ENCODE measurements at regions not wholly inside any gene's neighbourhood (a gene's known extent, or its start where the extent isn't known, plus 50 kb on each side); places are given as distances from the start of the nearest gene placed in this dataset.

DNA sequence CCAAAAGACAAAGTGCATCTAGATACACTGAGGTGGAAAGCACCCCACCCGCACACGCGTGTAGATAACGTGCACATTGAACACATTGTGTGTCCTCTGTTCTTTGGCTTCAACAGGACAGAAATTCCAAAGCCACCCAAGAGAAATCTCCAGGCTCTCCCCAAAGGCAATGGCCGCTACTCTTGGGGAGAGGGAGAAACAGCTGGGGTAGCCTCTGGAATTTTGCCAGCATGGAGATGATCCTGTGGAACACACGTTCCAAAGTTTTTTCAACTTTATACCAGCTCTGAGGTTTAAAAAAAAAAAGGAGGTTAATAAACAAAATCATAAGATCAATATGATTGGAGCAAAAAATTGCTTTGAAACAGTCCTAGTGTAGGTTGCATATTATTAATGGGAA, 63.0 kb upstream of the CD82 start:
- H3K27me3 Mint-ChIP-seq: peaks cover 8% of the 10 kb centered on the region
- TF ChIP-seq EZH2 (IDR thresholded peaks at IDR 0.05; ENCODE audit: borderline replicate concordance, insufficient read depth, low read depth, low read length, poor library complexity, severe bottlenecking): no peak
- TF ChIP-seq, protein P1, sequence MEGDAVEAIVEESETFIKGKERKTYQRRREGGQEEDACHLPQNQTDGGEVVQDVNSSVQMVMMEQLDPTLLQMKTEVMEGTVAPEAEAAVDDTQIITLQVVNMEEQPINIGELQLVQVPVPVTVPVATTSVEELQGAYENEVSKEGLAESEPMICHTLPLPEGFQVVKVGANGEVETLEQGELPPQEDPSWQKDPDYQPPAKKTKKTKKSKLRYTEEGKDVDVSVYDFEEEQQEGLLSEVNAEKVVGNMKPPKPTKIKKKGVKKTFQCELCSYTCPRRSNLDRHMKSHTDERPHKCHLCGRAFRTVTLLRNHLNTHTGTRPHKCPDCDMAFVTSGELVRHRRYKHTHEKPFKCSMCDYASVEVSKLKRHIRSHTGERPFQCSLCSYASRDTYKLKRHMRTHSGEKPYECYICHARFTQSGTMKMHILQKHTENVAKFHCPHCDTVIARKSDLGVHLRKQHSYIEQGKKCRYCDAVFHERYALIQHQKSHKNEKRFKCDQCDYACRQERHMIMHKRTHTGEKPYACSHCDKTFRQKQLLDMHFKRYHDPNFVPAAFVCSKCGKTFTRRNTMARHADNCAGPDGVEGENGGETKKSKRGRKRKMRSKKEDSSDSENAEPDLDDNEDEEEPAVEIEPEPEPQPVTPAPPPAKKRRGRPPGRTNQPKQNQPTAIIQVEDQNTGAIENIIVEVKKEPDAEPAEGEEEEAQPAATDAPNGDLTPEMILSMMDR (IDR thresholded peaks at IDR 0.05): no peak
- ChIA-PET CTCF (interaction anchor here (1.2 to 1.6 kb wide), 2 partner anchors 10 to 21 kb away, joined by 3 to 5 read pairs; no protein-coding TSS in a partner anchor), POLR2A (no interaction called here)
- Histone ChIP-seq H3K27ac (ENCODE audit: low read length in 2 of 2) (no peak overlapping the region), H3K4me2 (replicated peaks; ENCODE audit: low read depth, low read length, poor library complexity, severe bottlenecking) (no peak overlapping the region), H3K4me1 (ENCODE audit: control insufficient read depth in 2 of 2, insufficient read depth in 2 of 2, low read length in 2 of 2) (no peaks in the 10 kb centered on the region), H3K4me3 (ENCODE audit: control extremely low read depth in 1 of 5, extremely low read depth in 1 of 5, insufficient read depth in 1 of 5, low read depth in 2 of 5, low read length in 4 of 5) (no peak overlapping the region), H3K9me3 (ENCODE audit: control extremely low read depth in 1 of 3, control insufficient read depth in 2 of 3, insufficient read depth in 1 of 3, low read length in 2 of 3) (peaks cover 0 to 14% (median 0%) of the 10 kb centered on the region in 3 donors), H3K27me3 (replicated peaks in 1 of 4; ENCODE audit: control extremely low read depth in 1 of 4, control insufficient read depth in 3 of 4, insufficient read depth in 4 of 4, low read length in 3 of 4) (peaks cover 0 to 5% (median 2%) of the 10 kb centered on the region in 4 experiments), H4K20me1 (ENCODE audit: control insufficient read depth, insufficient read depth, low read length, poor library complexity, severe bottlenecking) (no peaks in the 10 kb centered on the region), H2AFZ (ENCODE audit: insufficient read depth, low read depth, low read length, poor library complexity, severe bottlenecking) (no peak overlapping the region), H3K36me3 (replicated peaks in 1 of 2; ENCODE audit: control extremely low read depth in 1 of 2, control insufficient read depth in 1 of 2, extremely low read depth in 1 of 2, insufficient read depth in 2 of 2, low read length in 1 of 2) (no peaks in the 10 kb centered on the region), H3K79me2 (ENCODE audit: control insufficient read depth, insufficient read depth, low read length) (no peaks in the 10 kb centered on the region), H3K9ac (ENCODE audit: low read length) (no peak overlapping the region)
- ATAC-seq (ENCODE audit: low read depth) (no peak), DNase-seq (no peak)
- no peaks in the 10 kb centered on the region for H3K4me1 Mint-ChIP-seq
- H3K9me3 Mint-ChIP-seq (ENCODE audit: insufficient read depth): no peaks in the 10 kb centered on the region
- WGBS (ENCODE audit: insufficient coverage): 93% methylated on average over 3 of the region's 6 CpGs
- H3K27ac Mint-ChIP-seq: no peak overlapping the region
- H3K4me3 Mint-ChIP-seq: no peak overlapping the region
- intact Hi-C loops (cut with micrococcal nuclease): no loop called here

DNA sequence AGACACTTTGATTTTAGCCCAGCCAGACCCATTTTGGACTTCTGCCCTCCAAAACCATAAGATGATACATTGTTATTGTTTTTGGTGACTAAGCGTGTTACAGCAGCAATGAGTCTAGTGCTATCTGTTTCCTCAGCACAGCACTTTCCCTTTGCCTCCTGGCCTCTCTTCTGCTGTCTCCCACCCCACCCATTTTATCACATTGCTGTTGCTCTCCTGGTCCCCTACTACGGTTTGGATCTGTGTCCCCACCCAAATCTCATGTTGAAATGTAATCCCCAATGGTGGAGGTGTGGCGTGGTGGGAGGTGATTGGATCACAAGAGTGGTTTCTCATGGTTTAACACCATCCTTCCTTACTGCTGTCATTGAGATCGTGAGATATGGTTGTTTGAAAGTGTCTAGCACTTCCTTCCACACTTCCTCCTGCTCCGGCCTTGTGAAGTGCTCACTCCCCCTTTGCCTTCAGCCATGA, 59.8 kb upstream of the CD82 start:
- H3K4me2 ChIP-seq (replicated peaks; ENCODE audit: low read depth, low read length, poor library complexity, severe bottlenecking): no peak overlapping the region
- no peaks in the 10 kb centered on the region for H3K4me1 ChIP-seq (ENCODE audit: control insufficient read depth in 2 of 2, insufficient read depth in 2 of 2, low read length in 2 of 2)
- Mint-ChIP-seq H3K27ac (no peak overlapping the region), H3K4me3 (no peak overlapping the region), H3K4me1 (no peaks in the 10 kb centered on the region), H3K27me3 (peaks cover 18% of the 10 kb centered on the region), H3K9me3 (ENCODE audit: insufficient read depth) (no peaks in the 10 kb centered on the region)
- TF ChIP-seq EZH2 (IDR thresholded peaks at IDR 0.05; ENCODE audit: borderline replicate concordance, insufficient read depth, low read depth, low read length, poor library complexity, severe bottlenecking): no peak
- TF ChIP-seq, protein P1 (IDR thresholded peaks at IDR 0.05): no peak
- no peak overlapping the region for H3K9ac ChIP-seq (ENCODE audit: low read length)
- H3K4me3 ChIP-seq (ENCODE audit: control extremely low read depth in 1 of 5, extremely low read depth in 1 of 5, insufficient read depth in 1 of 5, low read depth in 2 of 5, low read length in 4 of 5): no peak overlapping the region
- no peaks in the 10 kb centered on the region for H4K20me1 ChIP-seq (ENCODE audit: control insufficient read depth, insufficient read depth, low read length, poor library complexity, severe bottlenecking)
- peaks cover 0 to 14% (median 0%) of the 10 kb centered on the region in 3 donors for H3K9me3 ChIP-seq (ENCODE audit: control extremely low read depth in 1 of 3, control insufficient read depth in 2 of 3, insufficient read depth in 1 of 3, low read length in 2 of 3)
- no peak overlapping the region for H2AFZ ChIP-seq (ENCODE audit: insufficient read depth, low read depth, low read length, poor library complexity, severe bottlenecking)
- no peaks in the 10 kb centered on the region for H3K36me3 ChIP-seq (replicated peaks in 1 of 2; ENCODE audit: control extremely low read depth in 1 of 2, control insufficient read depth in 1 of 2, extremely low read depth in 1 of 2, insufficient read depth in 2 of 2, low read length in 1 of 2)
- no peak for DNase-seq
- no peaks in the 10 kb centered on the region for H3K79me2 ChIP-seq (ENCODE audit: control insufficient read depth, insufficient read depth, low read length)
- no peak for ATAC-seq (ENCODE audit: low read depth)
- intact Hi-C loops (cut with micrococcal nuclease): no loop called here
- ChIA-PET CTCF (interaction anchor here (1.3 kb wide), 1 partner anchor 19 kb away, joined by 3 read pairs; no protein-coding TSS in a partner anchor), POLR2A (no interaction called here)
- peaks cover 0 to 12% (median 3%) of the 10 kb centered on the region in 4 experiments for H3K27me3 ChIP-seq (replicated peaks in 1 of 4; ENCODE audit: control extremely low read depth in 1 of 4, control insufficient read depth in 3 of 4, insufficient read depth in 4 of 4, low read length in 3 of 4)
- H3K27ac ChIP-seq (ENCODE audit: low read length in 2 of 2): no peak overlapping the region
- WGBS (ENCODE audit: insufficient coverage): no CpG with 5 or more reads among the region's 5 CpGs
